ENCODE measurements at regions not wholly inside any gene's neighbourhood (a gene's known extent, or its start where the extent isn't known, plus 50 kb on each side); places are given as distances from the start of the nearest gene placed in this dataset.
"Not testable (repeated sequence)": the region's sequence is repeated elsewhere in the genome, so short reads cannot be mapped to it uniquely, and the experiment has no call there.

GRCh38 chr7:8365499-8366110, 67.8 kb upstream of the NXPH1 start:
- no peaks in the 10 kb centered on the region for H3K79me2 ChIP-seq (replicated peaks; ENCODE audit: insufficient read depth, low read length)
- H3K9ac ChIP-seq (ENCODE audit: low read length): no peak overlapping the region
- TF ChIP-seq EP300 (conservative IDR thresholded peaks at IDR 0.05; ENCODE audit: poor library complexity, severe bottlenecking) (no peak), REST (IDR thresholded peaks at IDR 0.05; ENCODE audit: borderline replicate concordance) (no peak), MXI1 (conservative IDR thresholded peaks at IDR 0.05; ENCODE audit: poor library complexity, severe bottlenecking) (no peak), POLR2AphosphoS5 (IDR thresholded peaks at IDR 0.05) (no peak)
- TF ChIP-seq, protein P1, sequence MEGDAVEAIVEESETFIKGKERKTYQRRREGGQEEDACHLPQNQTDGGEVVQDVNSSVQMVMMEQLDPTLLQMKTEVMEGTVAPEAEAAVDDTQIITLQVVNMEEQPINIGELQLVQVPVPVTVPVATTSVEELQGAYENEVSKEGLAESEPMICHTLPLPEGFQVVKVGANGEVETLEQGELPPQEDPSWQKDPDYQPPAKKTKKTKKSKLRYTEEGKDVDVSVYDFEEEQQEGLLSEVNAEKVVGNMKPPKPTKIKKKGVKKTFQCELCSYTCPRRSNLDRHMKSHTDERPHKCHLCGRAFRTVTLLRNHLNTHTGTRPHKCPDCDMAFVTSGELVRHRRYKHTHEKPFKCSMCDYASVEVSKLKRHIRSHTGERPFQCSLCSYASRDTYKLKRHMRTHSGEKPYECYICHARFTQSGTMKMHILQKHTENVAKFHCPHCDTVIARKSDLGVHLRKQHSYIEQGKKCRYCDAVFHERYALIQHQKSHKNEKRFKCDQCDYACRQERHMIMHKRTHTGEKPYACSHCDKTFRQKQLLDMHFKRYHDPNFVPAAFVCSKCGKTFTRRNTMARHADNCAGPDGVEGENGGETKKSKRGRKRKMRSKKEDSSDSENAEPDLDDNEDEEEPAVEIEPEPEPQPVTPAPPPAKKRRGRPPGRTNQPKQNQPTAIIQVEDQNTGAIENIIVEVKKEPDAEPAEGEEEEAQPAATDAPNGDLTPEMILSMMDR (IDR thresholded peaks at IDR 0.05; ENCODE audit: poor library complexity, severe bottlenecking): no peak
- H3K27me3 ChIP-seq (ENCODE audit: insufficient read depth, low read depth, low read length): no peaks in the 10 kb centered on the region
- H3K27ac ChIP-seq (ENCODE audit: low read length): no peak overlapping the region
- no peaks in the 10 kb centered on the region for H3K9me2 ChIP-seq (ENCODE audit: insufficient read depth, low read length)
- no peak overlapping the region for H3K4me3 ChIP-seq (ENCODE audit: low read length)
- no peaks in the 10 kb centered on the region for H3F3A ChIP-seq (ENCODE audit: insufficient read depth, low read length, poor library complexity, severe bottlenecking)
- H3K36me3 ChIP-seq (ENCODE audit: insufficient read depth, low read length): no peaks in the 10 kb centered on the region
- H4K20me1 ChIP-seq (ENCODE audit: insufficient read depth): no peaks in the 10 kb centered on the region
- no peaks in the 10 kb centered on the region for H3K9me3 ChIP-seq (ENCODE audit: low read length)
- H2AFZ ChIP-seq (ENCODE audit: low read depth, low read length): no peak overlapping the region
- H3K4me2 ChIP-seq (ENCODE audit: low read length): no peak overlapping the region

- H3K27me3 ChIP-seq (ENCODE audit: insufficient read depth, low read depth, low read length); H3K9me3 ChIP-seq (ENCODE audit: low read length); H4K20me1 ChIP-seq (ENCODE audit: insufficient read depth); H3K27ac ChIP-seq (ENCODE audit: low read length); H3K79me2 ChIP-seq (replicated peaks; ENCODE audit: insufficient read depth, low read length); H2AFZ ChIP-seq (ENCODE audit: low read depth, low read length); H3K9ac ChIP-seq (ENCODE audit: low read length); H3K36me3 ChIP-seq (ENCODE audit: insufficient read depth, low read length); H3K4me3 ChIP-seq (ENCODE audit: low read length); H3F3A ChIP-seq (ENCODE audit: insufficient read depth, low read length, poor library complexity, severe bottlenecking); H3K9me2 ChIP-seq (ENCODE audit: insufficient read depth, low read length); H3K4me2 ChIP-seq (ENCODE audit: low read length): not testable (repeated sequence)
Observed at GRCh38 chr7:8368007-8368406, 65.4 kb upstream of the NXPH1 start.

- no peaks in the 10 kb centered on the region for H3K79me2 ChIP-seq (replicated peaks; ENCODE audit: insufficient read depth, low read length)
- H3K4me2 ChIP-seq (ENCODE audit: low read length): no peak overlapping the region
- H3K9me3 ChIP-seq (ENCODE audit: low read length): no peaks in the 10 kb centered on the region
- no peak overlapping the region for H2AFZ ChIP-seq (ENCODE audit: low read depth, low read length)
- TF ChIP-seq, protein P1 (IDR thresholded peaks at IDR 0.05; ENCODE audit: poor library complexity, severe bottlenecking): no peak
- TF ChIP-seq MXI1 (conservative IDR thresholded peaks at IDR 0.05; ENCODE audit: poor library complexity, severe bottlenecking) (no peak), REST (IDR thresholded peaks at IDR 0.05; ENCODE audit: borderline replicate concordance) (no peak), POLR2AphosphoS5 (IDR thresholded peaks at IDR 0.05) (no peak), EP300 (conservative IDR thresholded peaks at IDR 0.05; ENCODE audit: poor library complexity, severe bottlenecking) (no peak), SMC3 (conservative IDR thresholded peaks at IDR 0.05; ENCODE audit: poor library complexity) (no peak), TAF1 (IDR thresholded peaks at IDR 0.05; ENCODE audit: low read depth) (no peak), EZH2 (IDR thresholded peaks at IDR 0.05; ENCODE audit: borderline replicate concordance, insufficient read depth, low read length, poor library complexity, severe bottlenecking) (no peak), RAD21 (conservative IDR thresholded peaks at IDR 0.05) (no peak)
- no peaks in the 10 kb centered on the region for H3K36me3 ChIP-seq (ENCODE audit: insufficient read depth, low read length)
- no peaks in the 10 kb centered on the region for H3K27me3 ChIP-seq (ENCODE audit: insufficient read depth, low read depth, low read length)
- H4K20me1 ChIP-seq (ENCODE audit: insufficient read depth): no peaks in the 10 kb centered on the region
- H3K27ac ChIP-seq (ENCODE audit: low read length): no peak overlapping the region
- H3F3A ChIP-seq (ENCODE audit: insufficient read depth, low read length, poor library complexity, severe bottlenecking): no peaks in the 10 kb centered on the region
- no peak overlapping the region for H3K9ac ChIP-seq (ENCODE audit: low read length)
- H3K4me3 ChIP-seq (ENCODE audit: low read length): no peak overlapping the region
- H3K9me2 ChIP-seq (ENCODE audit: insufficient read depth, low read length): no peaks in the 10 kb centered on the region
Observed at GRCh38 chr7:8371742-8372141, 61.7 kb upstream of the NXPH1 start.
